ENCODE measurements at regions not wholly inside any gene's neighbourhood (a gene's known extent, or its start where the extent isn't known, plus 50 kb on each side); places are given as distances from the start of the nearest gene placed in this dataset.

- intact Hi-C loops (cut with DNase I) = no loop called here
- no peak for DNase-seq
These were observed 326.5 kb upstream of the KLHL29 start for GRCh38 chr2:23058435-23058834.

GRCh38 chr2:23065210-23065609, 319.8 kb upstream of the KLHL29 start:
- Histone ChIP-seq H3K4me1 (no peaks in the 10 kb centered on the region), H3K9me3 (no peaks in the 10 kb centered on the region), H3K27me3 (ENCODE audit: insufficient read depth in 3 of 3, low read length in 2 of 3) (no peaks in the 10 kb centered on the region), H3K27ac (no peak overlapping the region), H3K36me3 (ENCODE audit: insufficient read depth in 1 of 2, low read depth in 1 of 2) (no peaks in the 10 kb centered on the region), H3K4me3 (no peak overlapping the region)
- ATAC-seq (no peak), DNase-seq (no peak)
- WGBS, 3 donors = 95 to 97% (median 96%) methylated on average over 4 of the region's 4 CpGs
- no peak for TF ChIP-seq CTCF (IDR thresholded peaks at IDR 0.05)
- intact Hi-C loops (cut with DNase I) = no loop called here

More at GRCh38 chr2:23058435-23058834, 326.5 kb upstream of the KLHL29 start:
- Histone ChIP-seq H3K36me3 (ENCODE audit: insufficient read depth in 1 of 2, low read depth in 1 of 2) (no peaks in the 10 kb centered on the region), H3K4me1 (no peaks in the 10 kb centered on the region), H3K4me3 (no peak overlapping the region), H3K27me3 (ENCODE audit: insufficient read depth in 3 of 3, low read length in 2 of 3) (no peaks in the 10 kb centered on the region), H3K9me3 (no peaks in the 10 kb centered on the region), H3K27ac (no peak overlapping the region)
- ATAC-seq = no peak
- 87 to 94% (median 89%) methylated on average over 9 of the region's 9 CpGs for WGBS, 3 donors
- no peak for TF ChIP-seq CTCF (IDR thresholded peaks at IDR 0.05)

- Histone ChIP-seq H3K9me3 (no peaks in the 10 kb centered on the region), H3K4me1 (no peaks in the 10 kb centered on the region), H3K4me3 (no peak overlapping the region), H3K27me3 (ENCODE audit: insufficient read depth in 3 of 3, low read length in 2 of 3) (no peaks in the 10 kb centered on the region), H3K27ac (no peak overlapping the region), H3K36me3 (ENCODE audit: insufficient read depth in 1 of 2, low read depth in 1 of 2) (no peaks in the 10 kb centered on the region)
- DNase-seq (no peak), ATAC-seq (no peak)
- intact Hi-C loops (cut with DNase I) = no loop called here
- TF ChIP-seq CTCF (IDR thresholded peaks at IDR 0.05) = no peak
- 68 to 71% (median 71%) methylated on average over 8 of the region's 8 CpGs for WGBS, 3 donors
These were observed 319.0 kb upstream of the KLHL29 start for GRCh38 chr2:23065936-23066335.

GRCh38 chr2:23066686-23067085, 318.3 kb upstream of the KLHL29 start:
- DNase-seq (no peak), ATAC-seq (no peak)
- no peaks in the 10 kb centered on the region for H3K4me1 ChIP-seq
- 65 to 71% (median 65%) methylated on average over 3 of the region's 3 CpGs for WGBS, 3 donors
- no peak overlapping the region for H3K4me3 ChIP-seq
- TF ChIP-seq CTCF (IDR thresholded peaks at IDR 0.05) = no peak
- no peaks in the 10 kb centered on the region for H3K27me3 ChIP-seq (ENCODE audit: insufficient read depth in 3 of 3, low read length in 2 of 3)
- H3K36me3 ChIP-seq (ENCODE audit: insufficient read depth in 1 of 2, low read depth in 1 of 2) = no peaks in the 10 kb centered on the region
- H3K27ac ChIP-seq = no peak overlapping the region
- H3K9me3 ChIP-seq = no peaks in the 10 kb centered on the region
- intact Hi-C loops (cut with DNase I) = no loop called here

- no peak overlapping the region for H3K4me3 ChIP-seq
- intact Hi-C loops (cut with DNase I) = no loop called here
- H3K27me3 ChIP-seq (ENCODE audit: insufficient read depth in 3 of 3, low read length in 2 of 3) = no peaks in the 10 kb centered on the region
- 86 to 94% (median 90%) methylated on average over 3 of the region's 3 CpGs for WGBS, 3 donors
- no peaks in the 10 kb centered on the region for H3K9me3 ChIP-seq
- TF ChIP-seq CTCF (IDR thresholded peaks at IDR 0.05) = no peak
- no peak for DNase-seq
- ATAC-seq = no peak
- H3K4me1 ChIP-seq = no peaks in the 10 kb centered on the region
- no peak overlapping the region for H3K27ac ChIP-seq
- H3K36me3 ChIP-seq (ENCODE audit: insufficient read depth in 1 of 2, low read depth in 1 of 2) = no peaks in the 10 kb centered on the region
These were observed 315.8 kb upstream of the KLHL29 start for GRCh38 chr2:23069156-23069555.

Data from psoas muscle (tissue), 7 donors.